Neural cell (in vitro differentiated cells): ENCODE measurements at regions not wholly inside any gene's neighbourhood (a gene's known extent, or its start where the extent isn't known, plus 50 kb on each side); places are given as distances from the start of the nearest gene placed in this dataset.

Experiments used
- H2AFZ ChIP-seq: fragments of 200-600, 300-800 bp; sonication (generic), shearing (Covaris generic); 2 replicates; pipeline ENCODE4 v1.6.0; 2014; ENCODE audit warnings: low read depth, mild to moderate bottlenecking, antibody characterized with exemption, low read length, moderate library complexity
- H3F3A ChIP-seq: fragments of 200-600 bp; shearing (Covaris generic); 2 replicates; pipeline ENCODE4 v1.6.1; 2016; ENCODE audit warnings: mild to moderate bottlenecking, moderate library complexity, mixed read lengths, antibody characterized with exemption, low read length; ENCODE audit not compliant: insufficient read depth, poor library complexity, severe bottlenecking
- H3K27ac ChIP-seq: fragments of 200-600, 300-800 bp; sonication (generic), shearing (Covaris generic); 2 replicates; pipeline ENCODE4 v1.5.1; 2014; ENCODE audit warnings: mild to moderate bottlenecking, low read length, moderate library complexity
- H3K27me3 ChIP-seq: fragments of 300-800, 200-600 bp; sonication (generic), shearing (Covaris generic); 2 replicates; pipeline ENCODE4 v1.6.0; 2014; ENCODE audit warnings: mild to moderate bottlenecking, low read depth, low read length, moderate library complexity; ENCODE audit not compliant: insufficient read depth
- H3K36me3 ChIP-seq: fragments of 300-800, 200-600 bp; sonication (generic), shearing (Covaris generic); 2 replicates; pipeline ENCODE4 v1.5.1; 2014; ENCODE audit warnings: mild to moderate bottlenecking, antibody characterized with exemption, low read length, moderate library complexity; ENCODE audit not compliant: insufficient read depth
- H3K4me2 ChIP-seq: fragments of 300-800, 200-600 bp; sonication (generic), shearing (Covaris generic); 2 replicates; pipeline ENCODE4 v1.6.0; 2014; ENCODE audit warnings: mild to moderate bottlenecking, low read length
- H3K4me3 ChIP-seq: fragments of 300-800, 200-600 bp; sonication (generic), shearing (Covaris generic); 2 replicates; pipeline ENCODE4 v1.5.1; 2014; ENCODE audit warnings: mild to moderate bottlenecking, low read length, moderate library complexity
- H3K79me2 ChIP-seq: fragments of 200-600 bp; shearing (Covaris generic); replicated peaks from 2 replicates; pipeline ENCODE4 v1.6.0; 2014; ENCODE audit warnings: mild to moderate bottlenecking, low read length, moderate library complexity; ENCODE audit not compliant: insufficient read depth
- H3K9ac ChIP-seq: fragments of 300-800, 200-600 bp; sonication (generic), shearing (Covaris generic); 2 replicates; pipeline ENCODE4 v1.6.1; 2016; ENCODE audit warnings: mild to moderate bottlenecking, low read length, mixed read lengths
- H3K9me2 ChIP-seq: fragments of 200-600 bp; shearing (Covaris generic); 2 replicates; pipeline ENCODE4 v1.6.1; 2016; ENCODE audit warnings: mild to moderate bottlenecking, low read length, mixed read lengths; ENCODE audit not compliant: insufficient read depth
- H3K9me3 ChIP-seq: fragments of 200-600, 300-800 bp; sonication (generic), shearing (Covaris generic); 2 replicates; pipeline ENCODE4 v1.6.1; 2016; ENCODE audit warnings: mild to moderate bottlenecking, mixed run types, low read length, moderate library complexity, mixed read lengths
- H4K20me1 ChIP-seq: fragments of 200-600 bp; shearing (Covaris generic); 2 replicates; pipeline ENCODE4 v1.6.1; 2016; ENCODE audit warnings: mild to moderate bottlenecking, mixed run types; ENCODE audit not compliant: insufficient read depth
- EP300 ChIP-seq: fragments of 450-650 bp; conservative IDR thresholded peaks from 2 replicates; pipeline ENCODE4 v1.6.1; 2014; ENCODE audit warnings: antibody characterized with exemption, mild to moderate bottlenecking, moderate library complexity; ENCODE audit not compliant: poor library complexity, severe bottlenecking
- EZH2 ChIP-seq: fragments of 200-600, 300-800 bp; shearing (Covaris generic), sonication (generic); IDR thresholded peaks from 2 replicates; pipeline ENCODE4 v1.6.1; 2014; ENCODE audit warnings: antibody characterized with exemption, low read length, borderline replicate concordance, mild to moderate bottlenecking; ENCODE audit not compliant: insufficient read depth, poor library complexity, severe bottlenecking
- MXI1 ChIP-seq: fragments of 450-650 bp; conservative IDR thresholded peaks from 2 replicates; pipeline ENCODE4 v1.6.1; 2014; ENCODE audit warnings: antibody characterized with exemption, mild to moderate bottlenecking; ENCODE audit not compliant: poor library complexity, severe bottlenecking
- POLR2AphosphoS5 ChIP-seq: IDR thresholded peaks from 2 replicates; pipeline ENCODE4 v1.6.1; 2012
- RAD21 ChIP-seq: fragments of 450-650 bp; conservative IDR thresholded peaks from 2 replicates; pipeline ENCODE4 v1.6.1; 2014; ENCODE audit warnings: antibody characterized with exemption, mild to moderate bottlenecking, moderate library complexity
- SMC3 ChIP-seq: fragments of 450-650 bp; conservative IDR thresholded peaks from 2 replicates; pipeline ENCODE4 v1.6.1; 2014; ENCODE audit warnings: antibody characterized with exemption, mild to moderate bottlenecking, moderate library complexity; ENCODE audit not compliant: poor library complexity
- TAF1 ChIP-seq: IDR thresholded peaks from 2 replicates; pipeline ENCODE4 v1.6.1; 2012; ENCODE audit warnings: low read depth
- TF ChIP-seq, protein P1 (sequence below): fragments of 450-650 bp; IDR thresholded peaks from 2 replicates; pipeline ENCODE4 v1.5.1; 2014; ENCODE audit warnings: antibody characterized with exemption, mild to moderate bottlenecking, moderate library complexity; ENCODE audit not compliant: poor library complexity, severe bottlenecking
- TF ChIP-seq, protein P2 (sequence below): IDR thresholded peaks from 2 replicates; pipeline ENCODE4 v1.6.1; 2012; ENCODE audit warnings: borderline replicate concordance

DNA sequence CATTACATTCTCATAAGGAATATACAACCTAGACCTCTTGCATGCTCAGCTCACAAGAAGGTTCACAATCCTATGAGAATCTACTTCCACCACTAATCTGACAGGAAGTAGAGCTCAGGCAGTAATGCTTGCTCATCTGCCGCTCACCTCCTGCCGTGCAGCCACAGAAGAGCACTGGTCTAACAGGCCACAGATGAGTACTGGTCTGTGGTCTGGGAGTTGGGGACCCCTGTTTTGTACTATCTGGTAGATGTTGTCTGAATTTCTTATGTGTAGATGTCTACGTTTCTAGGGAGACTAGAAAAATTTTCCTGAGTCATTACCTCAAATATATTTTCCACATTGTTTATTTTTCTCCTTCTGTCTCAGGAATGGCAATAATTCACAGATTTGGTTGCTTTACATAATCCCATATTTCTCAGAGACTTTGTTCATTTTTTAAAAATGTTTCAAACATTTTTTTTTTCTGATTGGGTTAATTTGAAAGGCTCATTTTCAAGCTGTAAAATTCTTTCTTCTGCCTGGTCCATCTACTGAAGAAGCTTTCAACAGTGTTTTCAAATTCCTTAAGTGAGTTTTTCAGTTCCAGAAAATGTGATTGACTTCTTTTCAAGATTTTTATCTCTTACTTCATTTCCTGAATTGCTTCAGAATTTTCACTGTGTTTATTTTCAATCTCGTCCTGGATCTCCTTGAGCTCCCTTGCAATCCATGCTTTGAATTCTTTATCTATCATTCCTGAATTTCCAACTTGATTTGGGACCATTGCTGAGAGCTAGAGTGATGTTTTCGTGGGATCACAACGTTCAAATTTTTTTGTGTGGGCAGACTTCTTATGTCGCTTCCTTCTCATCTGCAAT lies 1322.2 kb downstream of the PCDH9 start:
- Histone ChIP-seq H3F3A (no peaks in the 10 kb centered on the region), H3K79me2 (no peaks in the 10 kb centered on the region), H4K20me1 (no peaks in the 10 kb centered on the region), H3K4me2 (no peak overlapping the region), H3K9me2 (no peaks in the 10 kb centered on the region), H2AFZ (no peak overlapping the region), H3K27me3 (no peaks in the 10 kb centered on the region), H3K9me3 (peaks cover 2% of the 10 kb centered on the region), H3K36me3 (no peaks in the 10 kb centered on the region), H3K4me3 (no peak overlapping the region), H3K9ac (no peak overlapping the region), H3K27ac (no peak overlapping the region)
- TF ChIP-seq EP300 (no peak), TAF1 (no peak), POLR2AphosphoS5 (no peak), MXI1 (no peak), RAD21 (no peak), EZH2 (no peak), SMC3 (no peak)
- TF ChIP-seq, protein P1, sequence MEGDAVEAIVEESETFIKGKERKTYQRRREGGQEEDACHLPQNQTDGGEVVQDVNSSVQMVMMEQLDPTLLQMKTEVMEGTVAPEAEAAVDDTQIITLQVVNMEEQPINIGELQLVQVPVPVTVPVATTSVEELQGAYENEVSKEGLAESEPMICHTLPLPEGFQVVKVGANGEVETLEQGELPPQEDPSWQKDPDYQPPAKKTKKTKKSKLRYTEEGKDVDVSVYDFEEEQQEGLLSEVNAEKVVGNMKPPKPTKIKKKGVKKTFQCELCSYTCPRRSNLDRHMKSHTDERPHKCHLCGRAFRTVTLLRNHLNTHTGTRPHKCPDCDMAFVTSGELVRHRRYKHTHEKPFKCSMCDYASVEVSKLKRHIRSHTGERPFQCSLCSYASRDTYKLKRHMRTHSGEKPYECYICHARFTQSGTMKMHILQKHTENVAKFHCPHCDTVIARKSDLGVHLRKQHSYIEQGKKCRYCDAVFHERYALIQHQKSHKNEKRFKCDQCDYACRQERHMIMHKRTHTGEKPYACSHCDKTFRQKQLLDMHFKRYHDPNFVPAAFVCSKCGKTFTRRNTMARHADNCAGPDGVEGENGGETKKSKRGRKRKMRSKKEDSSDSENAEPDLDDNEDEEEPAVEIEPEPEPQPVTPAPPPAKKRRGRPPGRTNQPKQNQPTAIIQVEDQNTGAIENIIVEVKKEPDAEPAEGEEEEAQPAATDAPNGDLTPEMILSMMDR = no peak
- TF ChIP-seq, protein P2, sequence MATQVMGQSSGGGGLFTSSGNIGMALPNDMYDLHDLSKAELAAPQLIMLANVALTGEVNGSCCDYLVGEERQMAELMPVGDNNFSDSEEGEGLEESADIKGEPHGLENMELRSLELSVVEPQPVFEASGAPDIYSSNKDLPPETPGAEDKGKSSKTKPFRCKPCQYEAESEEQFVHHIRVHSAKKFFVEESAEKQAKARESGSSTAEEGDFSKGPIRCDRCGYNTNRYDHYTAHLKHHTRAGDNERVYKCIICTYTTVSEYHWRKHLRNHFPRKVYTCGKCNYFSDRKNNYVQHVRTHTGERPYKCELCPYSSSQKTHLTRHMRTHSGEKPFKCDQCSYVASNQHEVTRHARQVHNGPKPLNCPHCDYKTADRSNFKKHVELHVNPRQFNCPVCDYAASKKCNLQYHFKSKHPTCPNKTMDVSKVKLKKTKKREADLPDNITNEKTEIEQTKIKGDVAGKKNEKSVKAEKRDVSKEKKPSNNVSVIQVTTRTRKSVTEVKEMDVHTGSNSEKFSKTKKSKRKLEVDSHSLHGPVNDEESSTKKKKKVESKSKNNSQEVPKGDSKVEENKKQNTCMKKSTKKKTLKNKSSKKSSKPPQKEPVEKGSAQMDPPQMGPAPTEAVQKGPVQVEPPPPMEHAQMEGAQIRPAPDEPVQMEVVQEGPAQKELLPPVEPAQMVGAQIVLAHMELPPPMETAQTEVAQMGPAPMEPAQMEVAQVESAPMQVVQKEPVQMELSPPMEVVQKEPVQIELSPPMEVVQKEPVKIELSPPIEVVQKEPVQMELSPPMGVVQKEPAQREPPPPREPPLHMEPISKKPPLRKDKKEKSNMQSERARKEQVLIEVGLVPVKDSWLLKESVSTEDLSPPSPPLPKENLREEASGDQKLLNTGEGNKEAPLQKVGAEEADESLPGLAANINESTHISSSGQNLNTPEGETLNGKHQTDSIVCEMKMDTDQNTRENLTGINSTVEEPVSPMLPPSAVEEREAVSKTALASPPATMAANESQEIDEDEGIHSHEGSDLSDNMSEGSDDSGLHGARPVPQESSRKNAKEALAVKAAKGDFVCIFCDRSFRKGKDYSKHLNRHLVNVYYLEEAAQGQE = no peak

DNA sequence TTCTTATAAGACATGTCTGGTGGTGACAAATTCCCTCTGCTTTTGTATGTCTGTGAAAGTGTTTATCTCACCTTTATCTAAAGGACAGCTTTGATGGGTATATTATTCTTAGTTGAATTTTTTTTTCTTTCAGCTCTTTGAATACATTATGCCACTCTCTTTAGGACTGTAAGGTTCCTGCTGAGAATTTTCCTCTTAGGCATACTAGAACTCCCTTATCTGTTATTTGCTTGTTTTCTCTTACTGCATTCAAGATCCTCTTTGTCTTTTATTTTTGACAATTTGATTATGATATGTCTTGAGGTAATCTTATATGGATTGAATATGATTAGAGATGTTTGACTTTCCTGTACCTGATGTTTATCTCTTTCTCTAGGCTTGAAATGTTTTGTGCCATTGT lies 1328.4 kb downstream of the PCDH9 start:
- no peaks in the 10 kb centered on the region for H3K9me2 ChIP-seq
- H3F3A ChIP-seq = no peaks in the 10 kb centered on the region
- H3K36me3 ChIP-seq = no peaks in the 10 kb centered on the region
- no peak overlapping the region for H2AFZ ChIP-seq
- no peaks in the 10 kb centered on the region for H3K79me2 ChIP-seq
- no peaks in the 10 kb centered on the region for H3K9me3 ChIP-seq
- peak overlapping the region; percentile 31 for H3K27ac ChIP-seq
- TF ChIP-seq TAF1 (no peak), EP300 (peak; percentile 96), RAD21 (peak; percentile 47), SMC3 (peak; percentile 27), MXI1 (no peak), EZH2 (no peak), POLR2AphosphoS5 (peak; percentile 79)
- TF ChIP-seq, protein P1 = no peak
- TF ChIP-seq, protein P2 = peak; percentile 83
- H3K9ac ChIP-seq = no peak overlapping the region
- H3K27me3 ChIP-seq = no peaks in the 10 kb centered on the region
- no peaks in the 10 kb centered on the region for H4K20me1 ChIP-seq
- no peak overlapping the region for H3K4me2 ChIP-seq
- no peak overlapping the region for H3K4me3 ChIP-seq
